IMR-90 (cell line): ENCODE measurements at regions not wholly inside any gene's neighbourhood (a gene's known extent, or its start where the extent isn't known, plus 50 kb on each side); places are given as distances from the start of the nearest gene placed in this dataset.

Experiments
- ATAC-seq: fragments of 200-7000 bp; cut with Tn5 transposase; 2 replicates; pipeline ENCODE4 v1.9.1; 2020; ENCODE audit warnings: low read depth, mild to moderate bottlenecking, moderate library complexity
- BruUV-seq: library from RNA; stranded (reverse); fragments of 400-500 nt; replicated peaks from 2 replicates; lab custom pipeline; 2021; lab: Mats Ljungman, UMichigan
- CTCF ChIA-PET: fragments of 300-600 bp; formaldehyde crosslinking; extraction: SDS; loops from one replicate; lab custom pipeline; 2021; ENCODE audit warnings: antibody characterized with exemption; lab: Yijun Ruan, JAX
- POLR2A ChIA-PET: fragments of 300-600 bp; sonication (Branson Sonifier 250); formaldehyde crosslinking; loops from one replicate; lab custom pipeline; 2022; ENCODE audit warnings: antibody characterized with exemption; ENCODE audit not compliant: unreplicated experiment; lab: Charles Lee
- DNase-seq: peaks from one replicate; pipeline ENCODE4 v3.0.0; 2013
- H2AFZ ChIP-seq: replicated peaks from 2 replicates; pipeline ENCODE3; 2013; ENCODE audit warnings: low read length, mild to moderate bottlenecking; ENCODE audit not compliant: poor library complexity
- H2AK5ac ChIP-seq: 2 replicates; pipeline ENCODE4 v1.6.1; 2013; ENCODE audit warnings: low read depth, low read length, inconsistent platforms
- H2AK9ac ChIP-seq: replicated peaks from 2 replicates; pipeline ENCODE3; 2013; ENCODE audit warnings: mild to moderate bottlenecking, low read depth, low read length, moderate library complexity; ENCODE audit not compliant: poor library complexity
- H2BK120ac ChIP-seq: 2 replicates; pipeline ENCODE4 v1.6.1; 2013; ENCODE audit warnings: low read depth, low read length, inconsistent platforms
- H2BK15ac ChIP-seq: 3 replicates; pipeline ENCODE4 v1.6.1; 2013; ENCODE audit warnings: low read depth, low read length, inconsistent platforms
- H2BK20ac ChIP-seq: 2 replicates; pipeline ENCODE4 v1.6.1; 2013; ENCODE audit warnings: low read depth, mild to moderate bottlenecking, inconsistent platforms, low read length, moderate library complexity
- H2BK5ac ChIP-seq: 2 replicates; pipeline ENCODE4 v1.6.1; 2013; ENCODE audit warnings: mild to moderate bottlenecking, low read depth, low read length, inconsistent platforms; ENCODE audit not compliant: poor library complexity, severe bottlenecking
- H3K14ac ChIP-seq: replicated peaks from 2 replicates; pipeline ENCODE4 v1.6.1; 2013; ENCODE audit warnings: low read depth, low read length, inconsistent platforms
- H3K18ac ChIP-seq: 2 replicates; pipeline ENCODE4 v1.6.1; 2013; ENCODE audit warnings: low read depth, low read length, control low read depth
- H3K23ac ChIP-seq: 2 replicates; pipeline ENCODE4 v1.6.1; 2013; ENCODE audit warnings: low read depth, low read length, inconsistent platforms
- H3K27ac ChIP-seq: 2 replicates; pipeline ENCODE4 v1.5.1; 2013; ENCODE audit warnings: mild to moderate bottlenecking, control low read depth, low read length; ENCODE audit not compliant: insufficient read depth
- H3K27me3 ChIP-seq: 2 replicates; pipeline ENCODE4 v1.6.1; 2013; ENCODE audit warnings: low read length; ENCODE audit not compliant: control insufficient read depth, insufficient read depth
- H3K36me3 ChIP-seq: 2 replicates; pipeline ENCODE4 v1.6.1; 2013; ENCODE audit warnings: low read length, mixed read lengths; ENCODE audit not compliant: control insufficient read depth, insufficient read depth
- H3K4ac ChIP-seq: 2 replicates; pipeline ENCODE4 v1.6.1; 2013; ENCODE audit warnings: low read depth, low read length, inconsistent platforms
- H3K4me1 ChIP-seq: 2 replicates; pipeline ENCODE4 v1.6.1; 2013; ENCODE audit warnings: low read length, mixed read lengths; ENCODE audit not compliant: control insufficient read depth, insufficient read depth
- H3K4me2 ChIP-seq: 2 replicates; pipeline ENCODE4 v1.6.1; 2013; ENCODE audit warnings: low read depth, mild to moderate bottlenecking, control low read depth, low read length, moderate library complexity
- H3K4me3 ChIP-seq: 2 replicates; pipeline ENCODE4 v1.5.1; 2013; ENCODE audit warnings: low read depth, mild to moderate bottlenecking, control low read depth, low read length, moderate library complexity; ENCODE audit not compliant: insufficient read depth
- H3K56ac ChIP-seq: 2 replicates; pipeline ENCODE4 v1.6.1; 2013; ENCODE audit warnings: low read length, inconsistent platforms; ENCODE audit not compliant: insufficient read depth; ENCODE audit errors: extremely low read depth
- H3K79me1 ChIP-seq, 2 experiments: 2 replicates each; pipeline ENCODE4 v1.6.1; 2013; ENCODE audit warnings: low read length in 2 of 2, inconsistent platforms in 1 of 2, low read depth in 1 of 2
- H3K9ac ChIP-seq: 2 replicates; pipeline ENCODE4 v1.6.1; 2013; ENCODE audit warnings: low read depth, low read length, control low read depth
- H3K9me1 ChIP-seq: 2 replicates; pipeline ENCODE4 v1.6.1; 2013; ENCODE audit warnings: low read length, inconsistent platforms; ENCODE audit not compliant: insufficient read depth
- H3K9me3 ChIP-seq: 2 replicates; pipeline ENCODE4 v1.6.1; 2013; ENCODE audit warnings: low read length; ENCODE audit not compliant: control insufficient read depth, insufficient read depth
- H4K20me1 ChIP-seq: 2 replicates; pipeline ENCODE4 v1.6.1; 2013; ENCODE audit warnings: low read length, inconsistent platforms; ENCODE audit not compliant: insufficient read depth
- H4K5ac ChIP-seq: 2 replicates; pipeline ENCODE4 v1.6.1; 2013; ENCODE audit warnings: mild to moderate bottlenecking, low read depth, low read length, control low read depth
- H4K8ac ChIP-seq, 2 experiments: 2 replicates each; pipeline ENCODE4 v1.6.1; 2013; ENCODE audit warnings: low read depth in 2 of 2, low read length in 2 of 2, control low read depth in 1 of 2, inconsistent platforms in 1 of 2
- H4K91ac ChIP-seq: 2 replicates; pipeline ENCODE4 v1.6.1; 2013; ENCODE audit warnings: low read depth, low read length, inconsistent platforms; ENCODE audit not compliant: insufficient read depth
- CEBPB ChIP-seq: IDR thresholded peaks from 2 replicates; pipeline ENCODE4 v1.6.1; 2012; ENCODE audit warnings: low read depth, low read length, improper control_type of control experiment
- CHD1 ChIP-seq: IDR thresholded peaks from 2 replicates; pipeline ENCODE4 v1.6.1; 2012; ENCODE audit warnings: low read depth, low read length, improper control_type of control experiment
- FOS ChIP-seq: fragments of 150-350 bp; IDR thresholded peaks from 2 replicates; pipeline ENCODE4 v1.6.1; 2016; ENCODE audit warnings: low read depth, low read length
- MAFK ChIP-seq: IDR thresholded peaks from 2 replicates; pipeline ENCODE4 v1.6.1; 2012; ENCODE audit warnings: low read depth, low read length, improper control_type of control experiment
- MAZ ChIP-seq: IDR thresholded peaks from 2 replicates; pipeline ENCODE4 v1.6.1; 2012; ENCODE audit warnings: low read depth, mild to moderate bottlenecking, low read length, improper control_type of control experiment, moderate library complexity, borderline replicate concordance
- MXI1 ChIP-seq: IDR thresholded peaks from 2 replicates; pipeline ENCODE4 v1.6.1; 2012; ENCODE audit warnings: low read depth, mild to moderate bottlenecking, low read length, moderate library complexity, borderline replicate concordance
- NFE2L2 ChIP-seq: fragments of 150-350 bp; IDR thresholded peaks from 2 replicates; pipeline ENCODE4 v1.6.1; 2016; ENCODE audit warnings: low read depth, mild to moderate bottlenecking, low read length
- POLR2A ChIP-seq: IDR thresholded peaks from 2 replicates; pipeline ENCODE4 v1.6.1; 2012; ENCODE audit warnings: mild to moderate bottlenecking, low read depth, low read length
- RCOR1 ChIP-seq: IDR thresholded peaks from 2 replicates; pipeline ENCODE4 v1.6.1; 2012; ENCODE audit warnings: mild to moderate bottlenecking, low read length, improper control_type of control experiment; ENCODE audit not compliant: insufficient replicate concordance
- RFX5 ChIP-seq: IDR thresholded peaks from 2 replicates; pipeline ENCODE4 v1.8.0; 2012; ENCODE audit warnings: low read depth, mild to moderate bottlenecking, low read length, moderate library complexity
- SMC3 ChIP-seq: fragments of 150-350 bp; IDR thresholded peaks from 2 replicates; pipeline ENCODE4 v1.6.1; 2016; ENCODE audit warnings: low read depth, mild to moderate bottlenecking, antibody characterized with exemption, low read length, moderate library complexity
- WGBS, 2 experiments: methylation state at CpG; one replicate each; pipeline versions ENCODE4 v1.1.5 to v1.1.7; 2013; ENCODE audit warnings: missing lambda C conversion rate in 2 of 2; ENCODE audit not compliant: insufficient read length in 1 of 2; ENCODE audit errors: extremely low coverage in 2 of 2; 5-methylcytosine and 5-hydroxymethylcytosine counted together
- dilution Hi-C: fragments of 300-500 bp; cut with HindIII; formaldehyde crosslinking; loops from one replicate; pipeline ENCODE4 v1.14.3; 2018; ENCODE audit warnings: low sequenced_read_pairs; ENCODE audit not compliant: unreplicated experiment
- in situ Hi-C: fragments of 300-500 bp; cut with MboI; formaldehyde crosslinking; loops from 3 replicates; pipeline ENCODE4 v1.14.3; 2019; ENCODE audit warnings: low sequenced_read_pairs, inconsistent platforms, mixed read lengths
- intact Hi-C: fragments of 100-400 bp; cut with micrococcal nuclease; formaldehyde crosslinking; loops from 2 replicates; pipeline ENCODE4 v1.10.0; 2022
- TF ChIP-seq, protein P1 (sequence below): fragments of 150-350 bp; IDR thresholded peaks from 2 replicates; pipeline ENCODE4 v1.6.1; 2016; ENCODE audit warnings: low read depth, mild to moderate bottlenecking, low read length, moderate library complexity, borderline replicate concordance

- no peak for TF ChIP-seq SMC3
- no peak for TF ChIP-seq POLR2A
- no peak for TF ChIP-seq MAFK
- no peak for TF ChIP-seq RFX5
- TF ChIP-seq MXI1, result no peak
Measured at GRCh38 chr2:67561457-67561965, 164.4 kb downstream of the ETAA1 start (continued).

DNA sequence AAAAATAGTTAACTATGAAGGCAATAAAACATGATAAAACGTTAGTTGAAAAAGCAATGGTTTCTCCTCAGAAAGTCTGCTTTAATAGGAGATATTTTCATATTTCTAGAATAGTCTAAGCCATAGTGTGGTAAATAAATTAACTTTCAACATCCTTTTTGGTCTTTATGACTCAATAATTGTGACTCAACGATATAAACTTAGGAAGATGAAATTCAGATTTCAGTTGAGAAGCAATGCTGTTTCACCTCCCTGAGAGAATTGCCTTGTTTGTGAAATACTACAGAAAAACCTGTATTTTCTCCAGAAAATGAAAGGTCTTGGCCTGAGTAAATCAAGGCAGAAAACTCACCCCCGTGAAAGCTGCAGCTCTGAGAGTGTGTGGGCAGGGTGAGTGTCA is 166.9 kb downstream of the ETAA1 start:
- no peak overlapping the region for H3K9ac ChIP-seq
- no peaks in the 10 kb centered on the region for H4K20me1 ChIP-seq
- peak overlapping the region; percentile 68 to 84 for H4K8ac ChIP-seq
- peaks cover 16% of the 10 kb centered on the region for H3K9me1 ChIP-seq
- peak overlapping the region; percentile 87 for H3K4ac ChIP-seq
- BruUV-seq, result no TSS peak
- no CpG with 5 or more reads among the region's 3 CpGs for WGBS, 2 experiments
- H3K79me1 ChIP-seq, result peaks cover 0 to 9% of the 10 kb centered on the region in 2 experiments; a peak in 1 of 4 replicates
- H3K36me3 ChIP-seq, result no peaks in the 10 kb centered on the region
- ATAC-seq, result peak; percentile 13; the same call in 1 of the 2 replicates
- H3K4me1 ChIP-seq, result peaks cover 22% of the 10 kb centered on the region
- in situ Hi-C loops, result no loop called here
- ChIA-PET CTCF (no interaction called here), POLR2A (no interaction called here)
- peak overlapping the region; percentile 88 for H2BK5ac ChIP-seq
- intact Hi-C loops, result no loop called here
- TF ChIP-seq FOS (peak; percentile 78), CEBPB (peak; percentile 80), POLR2A (no peak), NFE2L2 (no peak), MAZ (no peak), MXI1 (no peak), CHD1 (no peak), RCOR1 (no peak)
- TF ChIP-seq, protein P1, sequence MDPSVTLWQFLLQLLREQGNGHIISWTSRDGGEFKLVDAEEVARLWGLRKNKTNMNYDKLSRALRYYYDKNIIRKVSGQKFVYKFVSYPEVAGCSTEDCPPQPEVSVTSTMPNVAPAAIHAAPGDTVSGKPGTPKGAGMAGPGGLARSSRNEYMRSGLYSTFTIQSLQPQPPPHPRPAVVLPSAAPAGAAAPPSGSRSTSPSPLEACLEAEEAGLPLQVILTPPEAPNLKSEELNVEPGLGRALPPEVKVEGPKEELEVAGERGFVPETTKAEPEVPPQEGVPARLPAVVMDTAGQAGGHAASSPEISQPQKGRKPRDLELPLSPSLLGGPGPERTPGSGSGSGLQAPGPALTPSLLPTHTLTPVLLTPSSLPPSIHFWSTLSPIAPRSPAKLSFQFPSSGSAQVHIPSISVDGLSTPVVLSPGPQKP, result no peak
- H4K5ac ChIP-seq, result peak overlapping the region; percentile 75
- peak overlapping the region; percentile 99; the same call in 2 of the 3 replicates for H2BK15ac ChIP-seq
- H3K23ac ChIP-seq, result peak overlapping the region; percentile 77; the same call in 1 of the 2 replicates
- peak overlapping the region; percentile 87 for H3K14ac ChIP-seq
- no peaks in the 10 kb centered on the region for H3K27me3 ChIP-seq
- H2AFZ ChIP-seq, result peak overlapping the region; percentile 66
- peak overlapping the region; percentile 76; the same call in 1 of the 2 replicates for H4K91ac ChIP-seq
- peak overlapping the region; percentile 88; the same call in 1 of the 2 replicates for H2BK20ac ChIP-seq
- no peak overlapping the region for H3K4me3 ChIP-seq
- no peak overlapping the region for H3K56ac ChIP-seq
- peak overlapping the region; percentile 95 for H2AK5ac ChIP-seq
- H2BK120ac ChIP-seq, result peak overlapping the region; percentile 93
- dilution Hi-C loops, result no loop called here
- H3K18ac ChIP-seq, result peak overlapping the region; percentile 93
- peak overlapping the region; percentile 81 for H2AK9ac ChIP-seq
- no peaks in the 10 kb centered on the region for H3K9me3 ChIP-seq
- H3K27ac ChIP-seq, result peak overlapping the region; percentile 68
- H3K4me2 ChIP-seq, result peak overlapping the region; percentile 50; the same call in 1 of the 2 replicates
- peak; percentile 77 for DNase-seq
